WERI-Rb-1 (cell line): ENCODE measurements at regions not wholly inside any gene's neighbourhood (a gene's known extent, or its start where the extent isn't known, plus 50 kb on each side); places are given as distances from the start of the nearest gene placed in this dataset.

Source experiments
- DNase-seq: peaks from one replicate; pipeline ENCODE4 v3.0.0-alpha.2; 2020
- H3K27ac ChIP-seq: fragments of 250-450 bp; sonication (Bioruptor Pico); 2 replicates; pipeline ENCODE4 v1.5.1; 2020; ENCODE audit warnings: mild to moderate bottlenecking, moderate library complexity
- H3K27me3 ChIP-seq: fragments of 250-450 bp; sonication (Bioruptor Pico); 2 replicates; pipeline ENCODE4 v1.5.1; 2021; ENCODE audit warnings: mild to moderate bottlenecking, low read depth, moderate library complexity; ENCODE audit not compliant: insufficient read depth, severe bottlenecking
- H3K36me3 ChIP-seq: fragments of 250-450 bp; sonication (Bioruptor Pico); 2 replicates; pipeline ENCODE4 v1.5.1; 2020; ENCODE audit warnings: mild to moderate bottlenecking, moderate library complexity
- H3K4me3 ChIP-seq: 2 replicates; pipeline ENCODE4 v1.5.1; 2011; ENCODE audit warnings: low read depth, mild to moderate bottlenecking, control low read depth, low read length
- H3K9me3 ChIP-seq: fragments of 250-450 bp; sonication (Bioruptor Pico); 2 replicates; pipeline ENCODE4 v1.5.1; 2021; ENCODE audit warnings: mild to moderate bottlenecking, moderate library complexity; ENCODE audit not compliant: severe bottlenecking
- TF ChIP-seq, protein P1 (sequence below): IDR thresholded peaks from 2 replicates; pipeline ENCODE4 v1.5.1; 2011; ENCODE audit warnings: low read depth, mild to moderate bottlenecking, control low read depth, inconsistent platforms, low read length

DNA sequence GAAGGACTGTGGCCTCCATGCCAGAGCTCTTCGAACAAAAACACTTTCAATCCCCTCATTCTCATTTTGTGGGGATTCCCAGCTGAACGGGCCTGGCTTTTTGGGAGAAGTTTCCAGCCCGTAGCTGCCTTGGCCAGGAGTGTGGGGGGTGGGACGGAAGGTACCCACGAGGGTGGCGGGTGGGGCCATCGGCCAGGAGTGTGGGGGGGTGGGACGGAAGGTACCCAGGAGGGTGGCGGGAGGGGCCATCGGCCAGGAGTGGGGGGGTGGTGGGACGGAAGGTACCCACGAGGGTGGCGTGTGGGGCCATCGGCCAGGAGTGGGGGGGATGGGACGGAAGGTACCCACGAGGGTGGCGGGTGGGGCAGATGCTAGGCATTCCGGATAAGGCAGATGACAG lies 71.7 kb upstream of the ZBTB18 start:
- no peaks in the 10 kb centered on the region for H3K36me3 ChIP-seq
- H3K4me3 ChIP-seq, result no peak overlapping the region
- H3K27me3 ChIP-seq, result no peaks in the 10 kb centered on the region
- DNase-seq, result no peak
- no peak overlapping the region for H3K27ac ChIP-seq
- TF ChIP-seq, protein P1, sequence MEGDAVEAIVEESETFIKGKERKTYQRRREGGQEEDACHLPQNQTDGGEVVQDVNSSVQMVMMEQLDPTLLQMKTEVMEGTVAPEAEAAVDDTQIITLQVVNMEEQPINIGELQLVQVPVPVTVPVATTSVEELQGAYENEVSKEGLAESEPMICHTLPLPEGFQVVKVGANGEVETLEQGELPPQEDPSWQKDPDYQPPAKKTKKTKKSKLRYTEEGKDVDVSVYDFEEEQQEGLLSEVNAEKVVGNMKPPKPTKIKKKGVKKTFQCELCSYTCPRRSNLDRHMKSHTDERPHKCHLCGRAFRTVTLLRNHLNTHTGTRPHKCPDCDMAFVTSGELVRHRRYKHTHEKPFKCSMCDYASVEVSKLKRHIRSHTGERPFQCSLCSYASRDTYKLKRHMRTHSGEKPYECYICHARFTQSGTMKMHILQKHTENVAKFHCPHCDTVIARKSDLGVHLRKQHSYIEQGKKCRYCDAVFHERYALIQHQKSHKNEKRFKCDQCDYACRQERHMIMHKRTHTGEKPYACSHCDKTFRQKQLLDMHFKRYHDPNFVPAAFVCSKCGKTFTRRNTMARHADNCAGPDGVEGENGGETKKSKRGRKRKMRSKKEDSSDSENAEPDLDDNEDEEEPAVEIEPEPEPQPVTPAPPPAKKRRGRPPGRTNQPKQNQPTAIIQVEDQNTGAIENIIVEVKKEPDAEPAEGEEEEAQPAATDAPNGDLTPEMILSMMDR, result no peak
- no peaks in the 10 kb centered on the region for H3K9me3 ChIP-seq

DNA sequence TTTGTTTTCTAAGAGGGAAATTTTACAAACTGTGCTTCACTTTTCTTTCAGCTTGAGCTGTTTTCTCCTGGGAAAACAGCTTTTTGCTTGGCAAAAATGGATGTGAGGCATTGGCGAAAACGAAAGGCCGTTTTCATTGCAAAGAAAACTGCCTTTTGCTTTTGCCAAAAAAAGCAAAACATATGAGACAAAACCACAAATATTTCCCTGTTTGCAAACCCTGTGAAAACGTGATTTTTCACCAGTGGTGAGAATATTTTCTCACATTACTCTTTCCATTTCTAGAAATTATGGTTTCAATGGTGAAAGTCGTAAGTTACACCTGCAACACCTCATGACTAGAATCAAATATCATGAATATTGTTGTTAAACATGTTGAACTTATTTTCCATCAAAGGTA lies 74.0 kb upstream of the ZBTB18 start:
- H3K27me3 ChIP-seq, result no peaks in the 10 kb centered on the region
- no peaks in the 10 kb centered on the region for H3K9me3 ChIP-seq
- H3K27ac ChIP-seq, result no peak overlapping the region
- H3K36me3 ChIP-seq, result no peaks in the 10 kb centered on the region
- no peak for DNase-seq
- H3K4me3 ChIP-seq, result no peak overlapping the region
- TF ChIP-seq, protein P1, result no peak

DNA sequence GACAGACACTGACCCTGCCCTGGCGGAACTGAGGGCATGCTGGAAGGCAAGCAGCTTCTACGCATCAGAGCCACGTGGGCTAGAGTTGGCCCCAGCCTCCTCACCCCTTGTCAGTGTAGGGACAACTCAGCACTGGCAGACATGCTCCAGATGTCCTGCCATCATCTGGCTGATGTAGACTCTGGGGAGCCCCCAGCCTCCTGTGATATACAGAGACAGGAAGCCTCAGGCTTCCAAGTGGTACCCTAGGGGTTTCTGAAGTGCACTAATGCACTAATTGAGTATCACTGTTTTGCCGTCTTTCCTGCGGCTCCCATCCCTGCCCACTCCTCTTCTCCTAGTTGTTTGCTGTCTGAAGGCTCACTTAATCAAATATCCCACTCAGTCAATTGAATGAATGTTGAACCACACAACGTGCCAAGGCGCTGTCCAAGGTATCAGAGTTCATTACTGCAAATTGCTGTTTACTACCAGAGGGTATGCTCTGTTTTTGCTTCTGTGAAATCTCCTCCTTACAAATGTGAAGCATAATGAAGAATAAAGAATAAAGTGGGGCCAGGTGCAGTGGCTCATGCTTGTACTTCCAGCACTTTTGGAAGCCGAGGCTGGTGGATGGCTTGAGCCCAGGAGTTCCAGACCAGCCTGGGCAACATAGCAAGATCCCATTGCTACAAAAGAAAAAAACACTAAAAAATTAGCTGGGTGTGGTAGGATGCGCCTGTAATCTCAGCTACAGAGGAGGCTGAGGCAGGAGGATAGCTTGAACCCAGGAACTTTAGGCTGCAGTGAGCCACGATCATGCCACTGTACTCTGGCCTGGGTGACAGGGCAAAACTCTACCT lies 76.4 kb upstream of the ZBTB18 start:
- no peaks in the 10 kb centered on the region for H3K36me3 ChIP-seq
- no peak for DNase-seq
- TF ChIP-seq, protein P1, result no peak
- no peak overlapping the region for H3K27ac ChIP-seq
- H3K4me3 ChIP-seq, result no peak overlapping the region
- H3K9me3 ChIP-seq, result no peaks in the 10 kb centered on the region
- no peaks in the 10 kb centered on the region for H3K27me3 ChIP-seq

DNA sequence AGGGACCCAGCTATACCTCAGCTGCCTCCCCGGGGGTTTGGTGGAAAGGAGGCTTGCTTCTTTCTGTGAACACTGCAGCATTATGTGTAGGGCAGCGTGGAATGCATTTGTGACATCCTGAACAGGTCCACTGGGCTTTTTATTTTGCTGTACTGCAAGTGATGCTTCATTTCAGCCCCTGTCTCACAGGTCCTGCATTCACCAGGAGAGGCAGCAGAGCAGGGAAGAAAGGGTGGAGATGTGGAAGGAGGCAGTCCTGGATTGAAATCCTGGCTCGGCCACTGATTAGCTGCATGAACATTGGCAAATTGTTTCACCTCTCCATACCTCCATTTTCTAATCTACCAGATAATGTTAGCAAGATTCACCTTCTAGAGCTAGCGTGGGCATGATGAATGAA lies 77.9 kb upstream of the ZBTB18 start:
- Histone ChIP-seq H3K4me3 (no peak overlapping the region), H3K27ac (no peak overlapping the region), H3K27me3 (no peaks in the 10 kb centered on the region), H3K36me3 (no peaks in the 10 kb centered on the region), H3K9me3 (no peaks in the 10 kb centered on the region)
- DNase-seq, result no peak
- TF ChIP-seq, protein P1, result peak; percentile 16; the same call in 1 of the 2 replicates

DNA sequence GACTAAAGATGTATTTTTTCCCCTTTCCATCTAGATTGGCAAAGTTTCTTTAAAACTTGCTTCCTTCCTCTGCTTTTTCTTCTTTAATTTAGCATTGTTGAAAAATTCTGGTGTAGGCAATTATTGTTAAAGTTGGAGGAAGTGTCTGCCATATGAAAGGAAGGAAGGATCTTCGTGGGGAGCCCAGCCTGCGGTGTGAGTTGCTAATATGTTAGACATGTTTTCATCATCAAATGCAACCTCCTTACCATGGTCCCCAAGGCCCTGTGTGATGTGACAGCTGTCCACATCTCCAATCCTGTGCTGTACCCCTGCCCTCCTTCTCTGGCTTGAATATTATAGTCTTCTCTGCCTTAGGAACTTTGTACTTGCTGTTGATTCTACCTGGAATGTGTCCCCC lies 81.0 kb upstream of the ZBTB18 start:
- no peak for DNase-seq
- TF ChIP-seq, protein P1, result no peak
- Histone ChIP-seq H3K4me3 (no peak overlapping the region), H3K27ac (no peak overlapping the region), H3K9me3 (no peaks in the 10 kb centered on the region), H3K27me3 (no peaks in the 10 kb centered on the region), H3K36me3 (no peaks in the 10 kb centered on the region)

DNA sequence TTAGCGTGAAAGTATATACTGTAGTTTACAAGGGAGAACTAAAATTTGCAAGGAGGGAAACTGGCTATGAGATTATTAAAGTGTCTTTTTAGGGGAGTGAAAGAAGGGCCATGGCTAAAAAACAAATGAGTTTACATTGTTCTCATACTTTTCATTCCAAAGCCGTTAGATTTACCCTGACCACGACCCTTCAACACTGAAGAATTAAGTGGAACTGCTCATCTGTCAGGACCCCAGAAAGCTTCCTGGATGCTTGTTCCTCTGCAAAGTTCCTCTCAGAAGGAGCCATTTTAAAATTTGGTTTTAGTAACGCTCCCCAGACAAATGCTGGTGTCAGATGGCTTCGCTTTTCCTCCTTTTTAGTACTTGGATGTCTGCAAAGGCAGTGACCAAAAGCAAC lies 82.7 kb upstream of the ZBTB18 start:
- Histone ChIP-seq H3K36me3 (no peaks in the 10 kb centered on the region), H3K27me3 (no peaks in the 10 kb centered on the region)

More for the DNA sequence above, 82.7 kb upstream of the ZBTB18 start:
- TF ChIP-seq, protein P1, result no peak
- no peak for DNase-seq
- Histone ChIP-seq H3K9me3 (no peaks in the 10 kb centered on the region), H3K4me3 (no peak overlapping the region), H3K27ac (no peak overlapping the region)
